ENCODE measurements at regions not wholly inside any gene's neighbourhood (a gene's known extent, or its start where the extent isn't known, plus 50 kb on each side); places are given as distances from the start of the nearest gene placed in this dataset.

DNA sequence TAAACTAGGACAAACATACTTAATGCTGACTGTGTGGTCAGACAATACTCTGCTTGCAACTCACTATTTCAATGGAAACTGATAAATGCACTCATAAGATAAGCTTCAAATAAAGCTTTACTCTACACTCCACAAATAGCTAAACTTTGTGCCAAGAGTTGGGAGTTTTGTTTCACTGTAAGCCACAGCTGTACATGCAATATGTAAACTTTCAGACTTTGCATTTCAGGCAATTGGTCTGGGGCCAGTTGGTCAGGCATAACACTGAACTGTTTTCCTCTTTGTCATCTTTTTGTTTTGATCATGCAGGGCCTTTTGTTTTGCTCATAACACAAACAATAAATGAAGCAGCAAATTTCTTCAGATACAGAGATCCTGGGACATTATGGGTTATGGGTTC, 426.2 kb downstream of the IPO8 start:
- H3K4me1 ChIP-seq: no peaks in the 10 kb centered on the region
- H4K20me1 ChIP-seq: no peaks in the 10 kb centered on the region
- TF ChIP-seq Cebpa-rat (IDR thresholded peaks at IDR 0.05): no peak
- no peak overlapping the region for H3K27ac ChIP-seq
- peaks cover 21% of the 10 kb centered on the region for H3K9me3 ChIP-seq
- no peak overlapping the region for H3K4me2 ChIP-seq
- H3K36me3 ChIP-seq: no peaks in the 10 kb centered on the region
- no peak overlapping the region for H3K4me3 ChIP-seq
- no peak overlapping the region for H3K9ac ChIP-seq
- no peaks in the 10 kb centered on the region for H3K27me3 ChIP-seq

DNA sequence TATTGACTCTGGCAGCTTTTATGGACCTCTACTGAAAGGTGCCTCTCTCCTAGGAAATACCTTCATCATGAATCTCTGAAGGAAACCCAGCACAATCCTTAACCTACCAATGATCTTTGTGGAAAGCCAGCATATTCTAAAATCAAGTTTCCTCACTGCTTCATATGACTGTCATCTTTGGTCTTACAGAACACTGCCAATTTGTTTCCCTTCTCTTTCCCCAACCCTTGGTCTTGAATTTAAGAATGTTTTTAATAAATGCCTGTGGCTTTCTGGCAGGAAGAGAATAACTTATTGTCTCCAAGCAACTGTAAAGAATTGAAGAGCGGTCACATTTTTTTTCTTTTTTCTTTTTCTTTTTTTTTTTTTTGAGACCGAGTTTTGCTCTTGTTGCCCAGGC, 427.6 kb downstream of the IPO8 start:
- H3K36me3 ChIP-seq: no peaks in the 10 kb centered on the region
- H3K27me3 ChIP-seq: no peaks in the 10 kb centered on the region
- H3K4me2 ChIP-seq: no peak overlapping the region
- TF ChIP-seq Cebpa-rat (IDR thresholded peaks at IDR 0.05): no peak
- H3K9ac ChIP-seq: no peak overlapping the region
- H3K4me1 ChIP-seq: no peaks in the 10 kb centered on the region
- peaks cover 15% of the 10 kb centered on the region for H3K9me3 ChIP-seq
- H3K27ac ChIP-seq: no peak overlapping the region
- no peaks in the 10 kb centered on the region for H4K20me1 ChIP-seq
- H3K4me3 ChIP-seq: no peak overlapping the region

DNA sequence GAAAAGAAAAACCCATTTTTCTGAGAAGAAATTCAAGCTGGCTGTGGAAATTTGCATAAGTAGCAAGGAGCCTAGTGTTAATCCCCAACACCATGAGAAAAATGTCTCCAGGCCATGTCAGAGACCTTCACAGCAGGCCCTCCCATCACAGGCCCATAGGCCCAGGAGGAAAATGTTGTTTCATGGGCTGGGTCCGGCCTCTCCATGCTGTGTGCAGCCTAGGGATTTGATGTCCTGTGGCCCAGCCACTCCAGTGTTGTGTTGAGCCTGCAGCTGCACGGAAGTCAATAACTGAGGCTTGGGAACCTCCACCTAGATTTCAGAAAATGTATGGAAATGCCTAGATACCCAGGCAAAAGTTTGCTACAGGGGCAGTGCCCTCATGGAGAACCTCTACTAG, 432.2 kb downstream of the IPO8 start:
- H3K4me3 ChIP-seq: no peak overlapping the region
- H3K4me1 ChIP-seq: no peaks in the 10 kb centered on the region
- H3K27me3 ChIP-seq: no peaks in the 10 kb centered on the region
- no peak overlapping the region for H3K4me2 ChIP-seq
- no peak for TF ChIP-seq Cebpa-rat (IDR thresholded peaks at IDR 0.05)
- no peaks in the 10 kb centered on the region for H3K9me3 ChIP-seq
- H3K27ac ChIP-seq: no peak overlapping the region
- H4K20me1 ChIP-seq: no peaks in the 10 kb centered on the region
- no peaks in the 10 kb centered on the region for H3K36me3 ChIP-seq
- no peak overlapping the region for H3K9ac ChIP-seq

DNA sequence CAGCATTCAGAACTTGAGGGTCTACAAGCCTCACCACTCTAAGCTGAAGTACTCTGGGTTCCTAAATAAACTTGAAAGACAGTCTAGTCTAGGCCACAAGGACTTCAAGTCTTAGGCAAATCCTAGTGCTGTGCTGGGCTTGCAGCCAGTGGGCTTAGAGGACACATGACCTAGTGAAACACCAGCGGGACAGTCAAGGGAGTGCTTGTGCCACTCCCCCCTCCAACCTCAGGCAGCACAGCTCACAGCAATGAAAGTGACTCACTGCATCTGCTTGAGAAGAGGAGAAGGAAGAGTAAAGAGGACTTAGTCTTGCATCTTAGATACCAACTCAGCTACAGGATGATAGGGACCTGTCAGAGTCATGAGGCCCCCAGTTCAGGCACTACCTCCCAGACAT, 438.1 kb downstream of the IPO8 start:
- H3K9me3 ChIP-seq: no peaks in the 10 kb centered on the region
- no peak overlapping the region for H3K9ac ChIP-seq
- H3K36me3 ChIP-seq: no peaks in the 10 kb centered on the region
- H3K4me2 ChIP-seq: no peak overlapping the region
- no peaks in the 10 kb centered on the region for H3K27me3 ChIP-seq
- no peak for TF ChIP-seq Cebpa-rat (IDR thresholded peaks at IDR 0.05)
- no peaks in the 10 kb centered on the region for H4K20me1 ChIP-seq
- H3K27ac ChIP-seq: no peak overlapping the region
- H3K4me1 ChIP-seq: no peaks in the 10 kb centered on the region
- H3K4me3 ChIP-seq: no peak overlapping the region

DNA sequence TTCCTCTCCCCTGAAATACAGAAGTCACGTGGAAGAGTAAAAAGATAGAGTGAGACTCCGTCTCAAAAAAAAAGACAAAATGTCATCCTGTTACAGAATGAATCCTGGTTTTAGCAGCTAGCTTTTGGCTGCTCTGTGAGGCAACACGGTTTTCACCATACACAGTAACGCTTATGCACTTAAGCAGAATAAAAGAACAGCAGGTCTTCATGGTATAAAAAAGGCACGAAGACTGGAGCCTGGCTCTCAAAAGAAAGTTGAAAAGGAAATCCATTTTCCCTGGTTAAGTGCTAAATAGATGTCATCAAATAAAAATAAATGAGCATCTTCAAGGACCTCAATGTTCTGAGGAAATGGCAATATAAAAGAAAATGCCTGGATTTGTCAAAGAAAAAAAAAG, 444.1 kb downstream of the IPO8 start:
- H3K9ac ChIP-seq: no peak overlapping the region
- H4K20me1 ChIP-seq: no peaks in the 10 kb centered on the region
- H3K4me3 ChIP-seq: no peak overlapping the region
- H3K4me1 ChIP-seq: no peaks in the 10 kb centered on the region
- TF ChIP-seq Cebpa-rat (IDR thresholded peaks at IDR 0.05): no peak
- no peak overlapping the region for H3K4me2 ChIP-seq
- H3K9me3 ChIP-seq: no peaks in the 10 kb centered on the region
- H3K27me3 ChIP-seq: no peaks in the 10 kb centered on the region
- no peak overlapping the region for H3K27ac ChIP-seq
- H3K36me3 ChIP-seq: no peaks in the 10 kb centered on the region

DNA sequence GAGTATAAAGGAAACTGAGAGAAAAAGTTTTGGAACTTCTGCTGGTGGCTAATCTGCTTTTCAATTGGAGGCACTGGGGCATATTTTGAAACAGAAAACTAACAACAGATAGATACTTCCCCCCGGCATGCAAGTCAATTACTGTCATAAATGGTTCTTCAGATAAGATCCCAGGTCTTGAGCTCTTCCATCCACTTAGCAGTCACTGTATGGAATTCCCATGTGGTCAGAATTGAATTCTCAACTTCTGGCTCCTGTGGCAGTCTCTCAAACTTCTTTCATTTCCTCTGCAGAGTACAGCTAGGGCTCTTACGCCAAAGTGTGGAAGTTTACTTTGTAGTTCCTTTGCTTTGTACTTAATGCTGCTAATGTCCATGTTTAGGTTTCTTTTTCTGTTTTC, 452.2 kb downstream of the IPO8 start:
- H3K4me1 ChIP-seq: no peaks in the 10 kb centered on the region
- H3K9me3 ChIP-seq: no peaks in the 10 kb centered on the region
- no peaks in the 10 kb centered on the region for H3K36me3 ChIP-seq
- no peaks in the 10 kb centered on the region for H4K20me1 ChIP-seq
- no peaks in the 10 kb centered on the region for H3K27me3 ChIP-seq
- no peak overlapping the region for H3K27ac ChIP-seq
- no peak overlapping the region for H3K4me2 ChIP-seq
- H3K9ac ChIP-seq: no peak overlapping the region
- no peak for TF ChIP-seq Cebpa-rat (IDR thresholded peaks at IDR 0.05)
- H3K4me3 ChIP-seq: no peak overlapping the region

DNA sequence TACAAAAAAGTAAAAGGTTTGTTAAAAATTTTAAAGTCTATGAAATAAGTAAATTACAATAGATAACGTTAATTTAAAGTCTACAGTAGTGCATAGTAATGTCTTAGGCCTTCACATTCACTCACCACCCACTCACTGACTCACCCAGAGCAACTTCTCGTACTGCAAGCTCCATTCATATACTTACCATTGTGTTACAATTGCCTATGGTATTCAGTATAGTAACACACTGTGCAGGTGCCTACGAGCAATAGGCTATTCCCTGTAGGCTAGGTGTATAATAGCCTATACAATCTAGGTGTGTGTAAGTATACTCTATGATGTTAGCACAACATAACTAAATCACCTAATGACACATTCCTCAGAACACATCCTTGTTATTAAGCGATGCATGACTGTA, 435.3 kb upstream of the TMTC1 start:
- Histone ChIP-seq H3K27ac (no peak overlapping the region), H3K36me3 (no peaks in the 10 kb centered on the region), H4K20me1 (no peaks in the 10 kb centered on the region), H3K4me2 (no peak overlapping the region), H3K9me3 (no peaks in the 10 kb centered on the region), H3K27me3 (no peaks in the 10 kb centered on the region), H3K4me1 (no peaks in the 10 kb centered on the region), H3K9ac (no peak overlapping the region), H3K4me3 (no peak overlapping the region)
- TF ChIP-seq Cebpa-rat (IDR thresholded peaks at IDR 0.05): no peak

DNA sequence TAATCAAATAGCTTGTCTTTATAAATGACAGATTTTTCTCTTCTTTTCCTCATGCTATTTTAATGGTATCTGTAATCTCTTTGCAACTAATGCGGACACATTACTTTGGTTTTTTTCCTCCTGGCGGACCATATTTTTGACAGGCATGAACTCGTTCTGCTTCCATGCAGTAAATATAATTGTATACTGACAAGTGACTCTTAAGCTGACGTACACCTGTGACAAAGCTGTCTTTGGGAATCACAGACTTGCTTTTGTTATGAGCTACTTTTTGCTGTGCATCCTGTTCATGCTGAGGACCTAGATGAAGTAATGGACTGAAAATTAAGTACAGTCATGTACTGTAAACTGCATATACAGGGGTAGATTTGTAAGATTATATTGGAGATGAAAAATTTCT, 434.3 kb upstream of the TMTC1 start:
- no peaks in the 10 kb centered on the region for H4K20me1 ChIP-seq
- TF ChIP-seq Cebpa-rat (IDR thresholded peaks at IDR 0.05): no peak
- H3K9ac ChIP-seq: no peak overlapping the region
- no peaks in the 10 kb centered on the region for H3K27me3 ChIP-seq
- H3K27ac ChIP-seq: no peak overlapping the region
- no peak overlapping the region for H3K4me3 ChIP-seq
- no peaks in the 10 kb centered on the region for H3K9me3 ChIP-seq
- H3K36me3 ChIP-seq: no peaks in the 10 kb centered on the region
- no peak overlapping the region for H3K4me2 ChIP-seq
- H3K4me1 ChIP-seq: no peaks in the 10 kb centered on the region

DNA sequence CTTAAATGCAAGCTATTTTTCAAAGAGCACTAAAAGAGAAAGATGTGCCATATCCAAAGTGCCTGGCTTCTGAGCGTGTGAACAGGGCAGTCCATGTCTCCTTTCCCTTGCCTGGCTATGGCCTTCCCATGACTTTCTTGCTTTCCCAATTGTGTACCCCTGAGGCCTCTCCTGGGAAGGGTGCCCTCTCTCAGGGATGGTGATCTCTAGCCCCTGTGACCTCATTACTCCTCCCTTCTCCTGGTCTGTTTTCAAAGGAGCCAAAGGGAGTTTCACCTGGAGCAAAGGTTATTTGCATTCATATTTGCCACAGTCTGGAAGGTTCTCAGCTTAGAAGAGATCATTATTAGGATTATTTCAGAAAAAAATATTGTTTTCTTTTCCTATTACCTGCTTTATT, 429.4 kb upstream of the TMTC1 start:
- TF ChIP-seq Cebpa-rat (IDR thresholded peaks at IDR 0.05): no peak
- H4K20me1 ChIP-seq: no peaks in the 10 kb centered on the region
- no peak overlapping the region for H3K4me2 ChIP-seq

DNA sequence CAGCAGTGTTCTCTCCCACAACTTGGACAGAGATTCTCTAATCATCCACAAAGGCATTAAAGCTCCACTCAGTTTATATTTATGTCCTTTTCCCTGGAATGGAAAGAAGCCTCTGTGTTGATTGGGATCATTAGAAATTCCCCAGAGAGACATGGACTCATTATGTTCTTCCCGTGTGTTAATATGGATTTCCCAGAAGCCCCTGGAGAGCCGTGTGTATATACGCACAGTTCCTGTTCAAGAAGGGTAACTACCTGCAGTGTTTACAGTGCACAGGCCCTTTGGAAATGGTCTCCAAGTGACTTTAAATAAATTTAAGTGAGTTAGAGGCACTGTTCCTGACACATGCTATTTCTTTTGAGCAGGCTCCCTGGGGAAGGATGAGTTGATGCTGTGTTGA, 428.0 kb upstream of the TMTC1 start:
- Histone ChIP-seq H3K9me3 (no peaks in the 10 kb centered on the region), H4K20me1 (no peaks in the 10 kb centered on the region), H3K4me1 (no peaks in the 10 kb centered on the region), H3K36me3 (no peaks in the 10 kb centered on the region), H3K27me3 (no peaks in the 10 kb centered on the region), H3K27ac (no peak overlapping the region), H3K9ac (no peak overlapping the region), H3K4me3 (no peak overlapping the region), H3K4me2 (no peak overlapping the region)
- TF ChIP-seq Cebpa-rat (IDR thresholded peaks at IDR 0.05): no peak

More for the DNA sequence above, 429.4 kb upstream of the TMTC1 start:
- H3K27ac ChIP-seq: no peak overlapping the region
- no peaks in the 10 kb centered on the region for H3K36me3 ChIP-seq
- no peaks in the 10 kb centered on the region for H3K9me3 ChIP-seq
- H3K27me3 ChIP-seq: no peaks in the 10 kb centered on the region
- H3K9ac ChIP-seq: no peak overlapping the region
- no peaks in the 10 kb centered on the region for H3K4me1 ChIP-seq
- H3K4me3 ChIP-seq: no peak overlapping the region

DNA sequence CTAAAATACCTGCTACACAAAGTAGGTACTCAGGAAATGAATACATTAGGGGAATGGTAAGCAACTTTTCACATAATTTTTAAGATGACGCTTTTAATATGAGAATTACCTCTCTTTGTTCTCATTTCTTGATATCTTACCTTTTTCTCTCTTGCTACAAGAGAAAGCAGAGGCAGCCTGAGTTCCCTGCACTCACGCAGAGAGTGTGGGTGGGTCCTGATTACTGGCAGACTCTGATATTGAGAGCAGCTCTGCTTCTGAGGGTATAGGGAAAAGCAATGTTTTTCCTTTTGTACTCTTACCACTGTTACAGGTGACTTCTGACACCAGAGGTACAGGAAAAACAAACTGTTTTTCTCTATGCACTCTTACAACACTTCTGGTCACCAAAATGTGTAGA, 420.2 kb upstream of the TMTC1 start:
- no peaks in the 10 kb centered on the region for H3K4me1 ChIP-seq
- H3K36me3 ChIP-seq: no peaks in the 10 kb centered on the region
- no peaks in the 10 kb centered on the region for H3K9me3 ChIP-seq
- no peaks in the 10 kb centered on the region for H4K20me1 ChIP-seq
- H3K4me2 ChIP-seq: no peak overlapping the region
- H3K4me3 ChIP-seq: no peak overlapping the region
- no peak overlapping the region for H3K9ac ChIP-seq
- TF ChIP-seq Cebpa-rat (IDR thresholded peaks at IDR 0.05): no peak
- no peaks in the 10 kb centered on the region for H3K27me3 ChIP-seq
- no peak overlapping the region for H3K27ac ChIP-seq

Measured in BLaER1 (cell line).